CD14-positive monocyte (primary cell): ENCODE measurements at regions not wholly inside any gene's neighbourhood (a gene's known extent, or its start where the extent isn't known, plus 50 kb on each side); places are given as distances from the start of the nearest gene placed in this dataset.

Experiments
- DNase-seq, 3 donors: peaks; one replicate each; pipeline ENCODE4 v3.0.0-alpha.2; 2011 to 2022
- H2AFZ ChIP-seq: 2 replicates; pipeline ENCODE4 v1.6.0; 2012; ENCODE audit warnings: mild to moderate bottlenecking, low read depth, low read length, inconsistent platforms; ENCODE audit not compliant: insufficient read depth, poor library complexity, severe bottlenecking
- H3K27ac ChIP-seq, 2 donors: 1 replicate in 1 of 2; 2 replicates in 1 of 2; pipeline ENCODE4 v1.5.1; 2012 to 2013; ENCODE audit warnings: low read length in 2 of 2, control low read depth in 1 of 2, inconsistent platforms in 1 of 2, low read depth in 1 of 2, mild to moderate bottlenecking in 1 of 2
- H3K27me3 ChIP-seq, 2 donors: one replicate each; pipeline versions ENCODE4 v1.6.0 to v1.6.1; 2011 to 2013; ENCODE audit warnings: low read length in 2 of 2; ENCODE audit not compliant: control insufficient read depth in 2 of 2, insufficient read depth in 2 of 2
- H3K36me3 ChIP-seq, 2 donors: replicated peaks in 1 of 2; 1 replicate in 1 of 2; 2 replicates in 1 of 2; pipeline versions ENCODE4 v1.5.1 to v1.6.1; 2012 to 2013; ENCODE audit warnings: low read length in 2 of 2, control low read depth in 1 of 2, inconsistent platforms in 1 of 2, mild to moderate bottlenecking in 1 of 2; ENCODE audit not compliant: insufficient read depth in 2 of 2, control insufficient read depth in 1 of 2
- H3K4me1 ChIP-seq, 2 donors: 1 replicate in 1 of 2; 2 replicates in 1 of 2; pipeline versions ENCODE4 v1.5.1 to v1.6.1; 2012 to 2013; ENCODE audit warnings: low read length in 2 of 2, control low read depth in 1 of 2, inconsistent platforms in 1 of 2, mild to moderate bottlenecking in 1 of 2, moderate library complexity in 1 of 2; ENCODE audit not compliant: insufficient read depth in 2 of 2, control insufficient read depth in 1 of 2
- H3K4me2 ChIP-seq: replicated peaks from 2 replicates; pipeline ENCODE3; 2012; ENCODE audit warnings: low read length, moderate library complexity, mild to moderate bottlenecking; ENCODE audit not compliant: poor library complexity, severe bottlenecking; ENCODE audit errors: extremely low read depth
- H3K4me3 ChIP-seq, 3 experiments: fragments of 200-600 bp in 1 of 3; sonication (generic) in 1 of 3; replicated peaks in 1 of 3; 1 replicate in 2 of 3; 2 replicates in 1 of 3; pipeline ENCODE4 v1.5.1; 2011 to 2013; ENCODE audit warnings: low read length in 3 of 3, mild to moderate bottlenecking in 3 of 3, control low read depth in 2 of 3, low read depth in 2 of 3, inconsistent platforms in 1 of 3, moderate library complexity in 1 of 3
- H3K79me2 ChIP-seq: 2 replicates; pipeline ENCODE4 v1.6.0; 2012; ENCODE audit warnings: mild to moderate bottlenecking, control low read depth, inconsistent platforms, low read length, moderate library complexity; ENCODE audit not compliant: insufficient read depth
- H3K9ac ChIP-seq: 2 replicates; pipeline ENCODE4 v1.6.0; 2017; ENCODE audit warnings: low read length, mild to moderate bottlenecking; ENCODE audit not compliant: insufficient read depth, poor library complexity, severe bottlenecking
- H3K9me3 ChIP-seq, 2 donors: replicated peaks in 1 of 2; 1 replicate in 1 of 2; 2 replicates in 1 of 2; pipeline versions ENCODE4 v1.5.1 to v1.6.1; 2012 to 2013; ENCODE audit warnings: low read length in 2 of 2, control low read depth in 1 of 2; ENCODE audit not compliant: control insufficient read depth in 1 of 2, insufficient read depth in 1 of 2
- H4K20me1 ChIP-seq: 2 replicates; pipeline ENCODE4 v1.6.0; 2012; ENCODE audit warnings: mild to moderate bottlenecking, low read length, control low read depth, moderate library complexity; ENCODE audit not compliant: insufficient read depth
- H3K27ac Mint-ChIP-seq, 7 donors: one replicate each; pipeline ENCODE4 v1.8.0; 2020; ENCODE audit warnings: mild to moderate bottlenecking in 7 of 7, mixed read lengths in 7 of 7, moderate library complexity in 6 of 7, inconsistent platforms in 2 of 7
- H3K27me3 Mint-ChIP-seq, 3 donors: one replicate each; pipeline ENCODE4 v1.8.0; 2021 to 2022; ENCODE audit warnings: low read depth in 3 of 3, mild to moderate bottlenecking in 3 of 3, mixed read lengths in 3 of 3, moderate library complexity in 3 of 3, inconsistent platforms in 1 of 3
- H3K36me3 Mint-ChIP-seq, 2 donors: one replicate each; pipeline ENCODE4 v1.8.0; 2020; ENCODE audit warnings: mixed read lengths in 2 of 2, inconsistent platforms in 1 of 2, mild to moderate bottlenecking in 1 of 2
- H3K4me1 Mint-ChIP-seq: one replicate; pipeline ENCODE4 v1.8.0; 2020; ENCODE audit warnings: mild to moderate bottlenecking, mixed read lengths
- H3K4me3 Mint-ChIP-seq, 2 donors: one replicate each; pipeline ENCODE4 v1.8.0; 2020; ENCODE audit warnings: mild to moderate bottlenecking in 2 of 2, mixed read lengths in 2 of 2, moderate library complexity in 1 of 2
- H3K9me3 Mint-ChIP-seq, 7 donors: one replicate each; pipeline ENCODE4 v1.8.0; 2020 to 2022; ENCODE audit warnings: mixed read lengths in 7 of 7, mild to moderate bottlenecking in 6 of 7, moderate library complexity in 6 of 7, inconsistent platforms in 2 of 7
- WGBS: methylation state at CpG from one replicate; pipeline ENCODE4 v1.1.5; 2013; ENCODE audit warnings: missing lambda C conversion rate; ENCODE audit not compliant: insufficient coverage; 5-methylcytosine and 5-hydroxymethylcytosine counted together
- intact Hi-C, 2 donors: fragments of 100-400 bp; cut with micrococcal nuclease; formaldehyde crosslinking; loops; one replicate each; pipeline versions ENCODE4 v1.15.0 to v1.15.1; 2023
- TF ChIP-seq, protein P1 (sequence below): fragments of 200-600 bp; IDR thresholded peaks from one replicate; pipeline ENCODE4 v1.8.0; 2022; ENCODE audit warnings: antibody characterized with exemption, mild to moderate bottlenecking

DNA sequence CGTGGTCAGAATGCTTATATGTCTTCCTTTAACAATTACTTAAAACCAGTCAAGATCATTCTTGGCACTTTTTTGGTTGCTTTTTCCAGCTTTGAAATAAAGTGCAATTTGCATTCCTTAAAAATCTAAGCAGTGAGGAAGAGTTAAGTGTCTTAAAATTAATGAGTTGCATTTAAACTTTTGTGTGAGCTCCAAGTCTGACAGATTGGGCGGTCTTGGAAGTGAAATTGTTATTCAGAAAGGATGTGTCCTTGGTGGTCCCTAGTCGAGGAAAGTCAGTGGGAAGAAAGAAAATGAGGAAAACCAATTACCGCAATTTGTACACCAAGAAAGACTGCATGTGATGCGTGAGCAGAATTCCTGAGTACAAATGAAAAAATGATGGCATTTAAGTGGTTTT is 132.5 kb downstream of the HHIPL2 start:
- no peaks in the 10 kb centered on the region for H3K27me3 Mint-ChIP-seq
- H3K4me2 ChIP-seq = no peak overlapping the region
- 91% methylated on average over 3 of the region's 5 CpGs for WGBS
- no peak overlapping the region for H3K27ac Mint-ChIP-seq
- no peak overlapping the region for H3K27ac ChIP-seq
- intact Hi-C loops = no loop called here
- H3K4me3 Mint-ChIP-seq = no peak overlapping the region
- H3K9ac ChIP-seq = no peak overlapping the region
- no peaks in the 10 kb centered on the region for H3K4me1 ChIP-seq
- no peaks in the 10 kb centered on the region for H3K27me3 ChIP-seq
- H3K9me3 ChIP-seq = no peaks in the 10 kb centered on the region
- DNase-seq = no peak
- H3K4me1 Mint-ChIP-seq = no peaks in the 10 kb centered on the region
- no peak overlapping the region for H3K4me3 ChIP-seq
- H3K79me2 ChIP-seq = no peaks in the 10 kb centered on the region
- H3K9me3 Mint-ChIP-seq = peaks cover 0 to 5% (median 0%) of the 10 kb centered on the region in 7 donors
- no peaks in the 10 kb centered on the region for H3K36me3 ChIP-seq
- no peaks in the 10 kb centered on the region for H4K20me1 ChIP-seq
- H3K36me3 Mint-ChIP-seq = no peaks in the 10 kb centered on the region
- TF ChIP-seq, protein P1, sequence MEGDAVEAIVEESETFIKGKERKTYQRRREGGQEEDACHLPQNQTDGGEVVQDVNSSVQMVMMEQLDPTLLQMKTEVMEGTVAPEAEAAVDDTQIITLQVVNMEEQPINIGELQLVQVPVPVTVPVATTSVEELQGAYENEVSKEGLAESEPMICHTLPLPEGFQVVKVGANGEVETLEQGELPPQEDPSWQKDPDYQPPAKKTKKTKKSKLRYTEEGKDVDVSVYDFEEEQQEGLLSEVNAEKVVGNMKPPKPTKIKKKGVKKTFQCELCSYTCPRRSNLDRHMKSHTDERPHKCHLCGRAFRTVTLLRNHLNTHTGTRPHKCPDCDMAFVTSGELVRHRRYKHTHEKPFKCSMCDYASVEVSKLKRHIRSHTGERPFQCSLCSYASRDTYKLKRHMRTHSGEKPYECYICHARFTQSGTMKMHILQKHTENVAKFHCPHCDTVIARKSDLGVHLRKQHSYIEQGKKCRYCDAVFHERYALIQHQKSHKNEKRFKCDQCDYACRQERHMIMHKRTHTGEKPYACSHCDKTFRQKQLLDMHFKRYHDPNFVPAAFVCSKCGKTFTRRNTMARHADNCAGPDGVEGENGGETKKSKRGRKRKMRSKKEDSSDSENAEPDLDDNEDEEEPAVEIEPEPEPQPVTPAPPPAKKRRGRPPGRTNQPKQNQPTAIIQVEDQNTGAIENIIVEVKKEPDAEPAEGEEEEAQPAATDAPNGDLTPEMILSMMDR = no peak
- no peak overlapping the region for H2AFZ ChIP-seq

DNA sequence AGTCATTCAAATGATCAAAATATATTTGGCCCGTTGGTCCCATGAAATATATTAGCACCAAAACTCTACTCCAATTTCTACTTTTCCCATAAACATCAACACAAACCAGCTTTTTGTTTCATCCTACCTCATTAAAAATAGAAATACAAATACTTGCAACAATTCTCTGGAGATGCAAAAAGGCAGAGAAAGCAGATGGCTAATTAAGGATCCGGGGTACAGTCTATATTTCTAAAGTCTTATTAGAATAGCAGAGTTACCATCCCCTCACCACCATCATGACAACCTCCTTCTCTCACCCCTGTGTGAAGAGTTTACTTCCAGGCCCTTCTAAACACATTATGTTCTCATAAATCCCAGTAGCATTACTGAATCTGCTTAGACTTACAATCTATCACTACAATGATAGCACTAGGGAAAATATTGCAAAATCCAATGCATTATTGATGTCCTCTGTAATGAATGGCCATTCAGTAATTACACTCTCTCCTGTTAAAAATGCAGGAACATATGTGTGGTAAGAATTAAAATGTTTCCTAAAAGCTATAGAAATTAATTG is 133.8 kb downstream of the HHIPL2 start:
- Histone ChIP-seq H3K4me1 (no peaks in the 10 kb centered on the region), H4K20me1 (no peaks in the 10 kb centered on the region), H3K4me2 (no peak overlapping the region), H3K79me2 (no peaks in the 10 kb centered on the region), H3K9me3 (no peaks in the 10 kb centered on the region), H3K4me3 (no peak overlapping the region), H3K36me3 (no peaks in the 10 kb centered on the region), H3K27me3 (no peaks in the 10 kb centered on the region), H3K27ac (no peak overlapping the region), H3K9ac (no peak overlapping the region), H2AFZ (no peak overlapping the region)
- no peak for DNase-seq
- Mint-ChIP-seq H3K27ac (no peak overlapping the region), H3K27me3 (no peaks in the 10 kb centered on the region), H3K4me1 (no peaks in the 10 kb centered on the region), H3K9me3 (peaks cover 0 to 9% (median 0%) of the 10 kb centered on the region in 7 donors), H3K36me3 (no peaks in the 10 kb centered on the region), H3K4me3 (no peak overlapping the region)
- TF ChIP-seq, protein P1 = no peak
- 100% methylated on average over 1 of the region's 2 CpGs for WGBS
- intact Hi-C loops = no loop called here
